Ishikawa (cell line): ENCODE measurements at regions not wholly inside any gene's neighbourhood (a gene's known extent, or its start where the extent isn't known, plus 50 kb on each side); places are given as distances from the start of the nearest gene placed in this dataset.

ENCODE experiments used
- CEBPB ChIP-seq: IDR thresholded peaks from 2 replicates; pipeline ENCODE4 v1.6.1; 2012
- CREB1 ChIP-seq: IDR thresholded peaks from 2 replicates; pipeline ENCODE4 v1.6.1; 2012; ENCODE audit warnings: low read depth
- EGR1 ChIP-seq: IDR thresholded peaks from 2 replicates; pipeline ENCODE4 v1.6.1; 2012
- EP300 ChIP-seq: IDR thresholded peaks from 2 replicates; pipeline ENCODE4 v1.6.1; 2012; ENCODE audit warnings: borderline replicate concordance
- FOXM1 ChIP-seq: IDR thresholded peaks from 2 replicates; pipeline ENCODE4 v1.6.1; 2012; ENCODE audit warnings: low read depth, borderline replicate concordance
- MAX ChIP-seq: IDR thresholded peaks from 2 replicates; pipeline ENCODE4 v1.6.1; 2012
- NFIC ChIP-seq: IDR thresholded peaks from 2 replicates; pipeline ENCODE4 v1.6.1; 2012
- RAD21 ChIP-seq: IDR thresholded peaks from 2 replicates; pipeline ENCODE4 v1.6.1; 2012; ENCODE audit warnings: low read depth
- REST ChIP-seq: IDR thresholded peaks from 2 replicates; pipeline ENCODE4 v1.6.1; 2012; ENCODE audit warnings: low read depth, mild to moderate bottlenecking
- TAF1 ChIP-seq: IDR thresholded peaks from 2 replicates; pipeline ENCODE4 v1.6.1; 2012; ENCODE audit warnings: low read depth, mild to moderate bottlenecking
- TCF12 ChIP-seq: IDR thresholded peaks from 2 replicates; pipeline ENCODE4 v1.6.1; 2012; ENCODE audit warnings: low read depth
- TEAD4 ChIP-seq: IDR thresholded peaks from 2 replicates; pipeline ENCODE4 v1.6.1; 2012
- USF1 ChIP-seq: IDR thresholded peaks from 2 replicates; pipeline ENCODE4 v1.6.1; 2012
- YY1 ChIP-seq: IDR thresholded peaks from 2 replicates; pipeline ENCODE4 v1.6.1; 2012; ENCODE audit warnings: low read depth
- ZBTB7A ChIP-seq: IDR thresholded peaks from 2 replicates; pipeline ENCODE4 v1.6.1; 2012; ENCODE audit warnings: low read depth

- no peak for TF ChIP-seq NFIC
- TF ChIP-seq YY1, result no peak
- no peak for TF ChIP-seq TEAD4
- TF ChIP-seq CREB1, result no peak
- no peak for TF ChIP-seq MAX
- TF ChIP-seq USF1, result no peak
- no peak for TF ChIP-seq RAD21
- TF ChIP-seq EP300, result no peak
- no peak for TF ChIP-seq EGR1
- no peak for TF ChIP-seq TAF1
- no peak for TF ChIP-seq CEBPB
- TF ChIP-seq TCF12, result no peak
- no peak for TF ChIP-seq FOXM1
- TF ChIP-seq ZBTB7A, result no peak
- no peak for TF ChIP-seq REST
These were observed 351.6 kb downstream of the GPM6A start for GRCh38 chr4:175460414-175460813.

GRCh38 chr4:175469514-175469913 is 342.6 kb downstream of the GPM6A start:
- no peak for TF ChIP-seq MAX
- no peak for TF ChIP-seq TCF12
- TF ChIP-seq USF1, result no peak
- TF ChIP-seq NFIC, result no peak
- no peak for TF ChIP-seq CEBPB
- TF ChIP-seq REST, result no peak
- no peak for TF ChIP-seq ZBTB7A
- no peak for TF ChIP-seq CREB1
- no peak for TF ChIP-seq RAD21
- no peak for TF ChIP-seq TEAD4
- no peak for TF ChIP-seq YY1
- no peak for TF ChIP-seq FOXM1
- TF ChIP-seq EP300, result no peak

- TF ChIP-seq NFIC (no peak), EP300 (no peak), ZBTB7A (no peak), EGR1 (no peak)
These were observed 341.9 kb downstream of the GPM6A start for GRCh38 chr4:175470131-175470530.

- TF ChIP-seq YY1 (no peak), FOXM1 (no peak), TEAD4 (no peak)
These were observed 331.7 kb downstream of the GPM6A start for GRCh38 chr4:175480404-175480803.

GRCh38 chr4:175499735-175500352 is 312.2 kb downstream of the GPM6A start:
- TF ChIP-seq NFIC (no peak), CEBPB (no peak), MAX (no peak), EP300 (no peak), RAD21 (no peak), ZBTB7A (no peak)

GRCh38 chr4:175504318-175504717 is 307.7 kb downstream of the GPM6A start:
- TF ChIP-seq CREB1 (no peak), NFIC (no peak), EGR1 (no peak), RAD21 (no peak)

- TF ChIP-seq RAD21 (peak; percentile 58), YY1 (no peak)
These were observed 302.7 kb downstream of the GPM6A start for GRCh38 chr4:175509320-175509719.
